Naive thymus-derived CD8-positive, alpha-beta T cell (primary cell): ENCODE measurements at regions not wholly inside any gene's neighbourhood (a gene's known extent, or its start where the extent isn't known, plus 50 kb on each side); places are given as distances from the start of the nearest gene placed in this dataset.
A peak's percentile ranks its signal among the peaks of the same experiment; 100 is the strongest.

Experiments
- ATAC-seq, 2 donors: fragments of 150-1000 bp; cut with Tn5 transposase in 1 of 2; sonication (Bioruptor Pico), chemical (Tn5 transposase) in 1 of 2; 1 replicate in 1 of 2; 2 replicates in 1 of 2; pipeline ENCODE4 v1.10.0; 2021; ENCODE audit warnings: mild to moderate bottlenecking in 2 of 2, moderate library complexity in 2 of 2
- POLR2A ChIA-PET: fragments of 350-600 bp; sonication (Branson Sonifier 250); formaldehyde crosslinking; loops from one replicate; lab custom pipeline; 2021; ENCODE audit warnings: antibody characterized with exemption; lab: Charles Lee
- DNase-seq, 10 donors: peaks; one replicate each; pipeline versions ENCODE4 v3.0.0 to v3.0.0-alpha.2; 2020 to 2022
- H3K27ac Mint-ChIP-seq, 10 donors: one replicate each; pipeline ENCODE4 v1.8.0; 2020 to 2022; ENCODE audit warnings: mild to moderate bottlenecking in 10 of 10, mixed read lengths in 10 of 10, moderate library complexity in 4 of 10, inconsistent platforms in 1 of 10
- H3K27me3 Mint-ChIP-seq, 5 donors: one replicate each; pipeline ENCODE4 v1.8.0; 2021 to 2022; ENCODE audit warnings: mixed read lengths in 5 of 5
- H3K36me3 Mint-ChIP-seq, 3 donors: one replicate each; pipeline ENCODE4 v1.8.0; 2020 to 2022; ENCODE audit warnings: mixed read lengths in 3 of 3, mild to moderate bottlenecking in 2 of 3, inconsistent platforms in 1 of 3
- H3K4me1 Mint-ChIP-seq, 4 donors: one replicate each; pipeline ENCODE4 v1.8.0; 2021 to 2022; ENCODE audit warnings: mixed read lengths in 4 of 4
- H3K4me3 Mint-ChIP-seq, 10 donors: one replicate each; pipeline ENCODE4 v1.8.0; 2020 to 2022; ENCODE audit warnings: mild to moderate bottlenecking in 10 of 10, mixed read lengths in 10 of 10, moderate library complexity in 6 of 10, inconsistent platforms in 1 of 10
- H3K9me3 Mint-ChIP-seq, 9 donors: one replicate each; pipeline ENCODE4 v1.8.0; 2020 to 2022; ENCODE audit warnings: mixed read lengths in 9 of 9, mild to moderate bottlenecking in 3 of 9, inconsistent platforms in 1 of 9, moderate library complexity in 1 of 9

- Mint-ChIP-seq H3K9me3 (peaks cover 9 to 47% (median 43%) of the 10 kb centered on the region in 9 donors), H3K27me3 (no peaks in the 10 kb centered on the region)
Observed at GRCh38 chr19:27779954-27780353, 1433.0 kb downstream of the UQCRFS1 start.

GRCh38 chr19:27777726-27778125, 1435.2 kb downstream of the UQCRFS1 start:
- DNase-seq (no peak), ATAC-seq (no peak)
- POLR2A ChIA-PET = no interaction called here
- Mint-ChIP-seq H3K4me3 (no peak overlapping the region), H3K4me1 (peaks cover 0 to 8% (median 2%) of the 10 kb centered on the region in 4 donors), H3K27ac (no peak overlapping the region), H3K36me3 (peaks cover 46 to 77% (median 70%) of the 10 kb centered on the region in 3 donors), H3K9me3 (peaks cover 18 to 69% (median 64%) of the 10 kb centered on the region in 9 donors), H3K27me3 (no peaks in the 10 kb centered on the region)

More at GRCh38 chr19:27779954-27780353, 1433.0 kb downstream of the UQCRFS1 start:
- DNase-seq (no peak), ATAC-seq (no peak)
- Mint-ChIP-seq H3K27ac (peak overlapping the region in 1 of 10 donors; percentile 63), H3K36me3 (peaks cover 58 to 76% (median 59%) of the 10 kb centered on the region in 3 donors), H3K4me3 (no peak overlapping the region), H3K4me1 (peaks cover 0 to 8% (median 5%) of the 10 kb centered on the region in 4 donors)
- POLR2A ChIA-PET = no interaction called here

GRCh38 chr19:27777242-27777641, 1435.7 kb downstream of the UQCRFS1 start:
- no peak overlapping the region for H3K4me3 Mint-ChIP-seq
- H3K27me3 Mint-ChIP-seq = no peaks in the 10 kb centered on the region
- H3K27ac Mint-ChIP-seq = no peak overlapping the region
- peaks cover 18 to 74% (median 68%) of the 10 kb centered on the region in 9 donors for H3K9me3 Mint-ChIP-seq
- POLR2A ChIA-PET = no interaction called here
- ATAC-seq (no peak), DNase-seq (no peak)
- H3K4me1 Mint-ChIP-seq = peaks cover 0 to 8% (median 2%) of the 10 kb centered on the region in 4 donors
- H3K36me3 Mint-ChIP-seq = peaks cover 45 to 77% (median 72%) of the 10 kb centered on the region in 3 donors

- peaks cover 42 to 75% (median 75%) of the 10 kb centered on the region in 3 donors for H3K36me3 Mint-ChIP-seq
- POLR2A ChIA-PET = no interaction called here
- ATAC-seq = no peak
- H3K9me3 Mint-ChIP-seq = peaks cover 18 to 81% (median 76%) of the 10 kb centered on the region in 9 donors
- H3K27me3 Mint-ChIP-seq = no peaks in the 10 kb centered on the region
- H3K4me1 Mint-ChIP-seq = peaks cover 0 to 8% (median 2%) of the 10 kb centered on the region in 4 donors
- no peak for DNase-seq
- H3K27ac Mint-ChIP-seq = no peak overlapping the region
- H3K4me3 Mint-ChIP-seq = no peak overlapping the region
Observed at GRCh38 chr19:27776524-27776923, 1436.4 kb downstream of the UQCRFS1 start.

GRCh38 chr19:27776020-27776419, 1436.9 kb downstream of the UQCRFS1 start:
- no peak for DNase-seq

GRCh38 chr19:27775395-27775794, 1437.6 kb downstream of the UQCRFS1 start:
- Mint-ChIP-seq H3K9me3 (peaks cover 18 to 92% (median 84%) of the 10 kb centered on the region in 9 donors), H3K4me3 (no peak overlapping the region), H3K36me3 (peaks cover 37 to 77% (median 76%) of the 10 kb centered on the region in 3 donors), H3K27me3 (no peaks in the 10 kb centered on the region), H3K27ac (no peak overlapping the region), H3K4me1 (peaks cover 0 to 4% (median 2%) of the 10 kb centered on the region in 4 donors)
- POLR2A ChIA-PET = no interaction called here
- ATAC-seq (no peak), DNase-seq (no peak)

More at GRCh38 chr19:27776020-27776419, 1436.9 kb downstream of the UQCRFS1 start:
- Mint-ChIP-seq H3K9me3 (peaks cover 18 to 86% (median 79%) of the 10 kb centered on the region in 9 donors), H3K36me3 (peaks cover 40 to 78% (median 76%) of the 10 kb centered on the region in 3 donors), H3K27me3 (no peaks in the 10 kb centered on the region), H3K4me1 (peaks cover 0 to 8% (median 2%) of the 10 kb centered on the region in 4 donors), H3K27ac (no peak overlapping the region), H3K4me3 (no peak overlapping the region)
- ATAC-seq = no peak
- POLR2A ChIA-PET = no interaction called here

- H3K9me3 Mint-ChIP-seq = peaks cover 18 to 98% (median 88%) of the 10 kb centered on the region in 9 donors
- no peak overlapping the region for H3K4me3 Mint-ChIP-seq
- peaks cover 0 to 3% (median 1%) of the 10 kb centered on the region in 4 donors for H3K4me1 Mint-ChIP-seq
- POLR2A ChIA-PET = no interaction called here
- no peaks in the 10 kb centered on the region for H3K27me3 Mint-ChIP-seq
- ATAC-seq (no peak), DNase-seq (no peak)
- peaks cover 37 to 80% (median 76%) of the 10 kb centered on the region in 3 donors for H3K36me3 Mint-ChIP-seq
- no peak overlapping the region for H3K27ac Mint-ChIP-seq
Observed at GRCh38 chr19:27774827-27775226, 1438.1 kb downstream of the UQCRFS1 start.

- Mint-ChIP-seq H3K4me3 (no peak overlapping the region), H3K27ac (no peak overlapping the region), H3K36me3 (peaks cover 36 to 83% (median 77%) of the 10 kb centered on the region in 3 donors), H3K9me3 (peaks cover 17 to 100% (median 92%) of the 10 kb centered on the region in 9 donors), H3K27me3 (no peaks in the 10 kb centered on the region), H3K4me1 (peaks cover 0 to 3% (median under 1%) of the 10 kb centered on the region in 4 donors)
- ATAC-seq (no peak), DNase-seq (no peak)
- POLR2A ChIA-PET = no interaction called here
Observed at GRCh38 chr19:27774337-27774736, 1438.6 kb downstream of the UQCRFS1 start.

- H3K4me3 Mint-ChIP-seq = no peak overlapping the region
- peaks cover 0 to 3% (median under 1%) of the 10 kb centered on the region in 4 donors for H3K4me1 Mint-ChIP-seq
- H3K9me3 Mint-ChIP-seq = peaks cover 17 to 100% (median 92%) of the 10 kb centered on the region in 9 donors
- no peaks in the 10 kb centered on the region for H3K27me3 Mint-ChIP-seq
- DNase-seq = no peak
- no peak overlapping the region for H3K27ac Mint-ChIP-seq
- H3K36me3 Mint-ChIP-seq = peaks cover 27 to 83% (median 69%) of the 10 kb centered on the region in 3 donors
- ATAC-seq = no peak
- POLR2A ChIA-PET = no interaction called here
Observed at GRCh38 chr19:27773318-27774094, 1439.4 kb downstream of the UQCRFS1 start.

- Mint-ChIP-seq H3K27ac (no peak overlapping the region), H3K4me3 (no peak overlapping the region), H3K4me1 (peaks cover 0 to 3% (median 0%) of the 10 kb centered on the region in 4 donors), H3K27me3 (no peaks in the 10 kb centered on the region), H3K9me3 (peaks cover 14 to 100% (median 96%) of the 10 kb centered on the region in 9 donors), H3K36me3 (peaks cover 14 to 84% (median 54%) of the 10 kb centered on the region in 3 donors)
- POLR2A ChIA-PET = no interaction called here
- DNase-seq (no peak), ATAC-seq (no peak)
Observed at GRCh38 chr19:27772059-27772458, 1440.9 kb downstream of the UQCRFS1 start.

GRCh38 chr19:27770095-27770494, 1442.9 kb downstream of the UQCRFS1 start:
- ATAC-seq = no peak
- H3K27me3 Mint-ChIP-seq = no peaks in the 10 kb centered on the region
- no peaks in the 10 kb centered on the region for H3K4me1 Mint-ChIP-seq
- no peak overlapping the region for H3K27ac Mint-ChIP-seq
- H3K36me3 Mint-ChIP-seq = peaks cover 2 to 83% (median 40%) of the 10 kb centered on the region in 3 donors
- no peak overlapping the region for H3K4me3 Mint-ChIP-seq
- POLR2A ChIA-PET = no interaction called here
- H3K9me3 Mint-ChIP-seq = peaks cover 11 to 100% (median 97%) of the 10 kb centered on the region in 9 donors
- DNase-seq = no peak

GRCh38 chr19:27767234-27767633, 1445.7 kb downstream of the UQCRFS1 start:
- no peak for DNase-seq
- Mint-ChIP-seq H3K27me3 (no peaks in the 10 kb centered on the region), H3K9me3 (peaks cover 3 to 100% (median 96%) of the 10 kb centered on the region in 9 donors), H3K36me3 (peaks cover 2 to 84% (median 30%) of the 10 kb centered on the region in 3 donors), H3K4me1 (peaks cover 0 to 2% (median 0%) of the 10 kb centered on the region in 4 donors), H3K4me3 (no peak overlapping the region), H3K27ac (no peak overlapping the region)
- POLR2A ChIA-PET = no interaction called here
- ATAC-seq = no peak
